WTC11 (cell line): ENCODE measurements at regions not wholly inside any gene's neighbourhood (a gene's known extent, or its start where the extent isn't known, plus 50 kb on each side); places are given as distances from the start of the nearest gene placed in this dataset.

Experiments
- CBFB ChIP-seq: sonication (generic); formaldehyde crosslinking; IDR thresholded peaks from 2 replicates; pipeline ENCODE4 v1.8.1; 2022; ENCODE audit warnings: mild to moderate bottlenecking, low read depth, missing genetic modification reagents
- FOXJ3 ChIP-seq: sonication (generic); formaldehyde crosslinking; IDR thresholded peaks from 2 replicates; pipeline ENCODE4 v1.9.0; 2021; ENCODE audit warnings: missing genetic modification reagents, mild to moderate bottlenecking, borderline replicate concordance
- NFYB ChIP-seq: sonication (generic); formaldehyde crosslinking; conservative IDR thresholded peaks from 2 replicates; pipeline ENCODE4 v1.8.0; 2022; ENCODE audit warnings: low read depth, missing genetic modification reagents
- SP1 ChIP-seq: sonication (generic); formaldehyde crosslinking; conservative IDR thresholded peaks from 2 replicates; pipeline ENCODE4 v1.8.1; 2022; ENCODE audit warnings: missing genetic modification reagents
- ZBTB21 ChIP-seq: sonication (generic); formaldehyde crosslinking; IDR thresholded peaks from 2 replicates; pipeline ENCODE4 v1.8.1; 2023; ENCODE audit warnings: mild to moderate bottlenecking, missing genetic modification reagents, borderline replicate concordance
- TF ChIP-seq, protein P1 (sequence below): fragments of 200-600 bp; IDR thresholded peaks from 2 replicates; pipeline ENCODE4 v1.8.0; 2022; ENCODE audit warnings: antibody characterized with exemption
- TF ChIP-seq, protein P2 (sequence below): sonication (generic); formaldehyde crosslinking; conservative IDR thresholded peaks from 2 replicates; pipeline ENCODE4 v1.8.1; 2022; ENCODE audit warnings: mild to moderate bottlenecking, missing genetic modification reagents
- TF ChIP-seq, protein P3 (sequence below): sonication (generic); formaldehyde crosslinking; IDR thresholded peaks from 2 replicates; pipeline ENCODE4 v1.8.1; 2022; ENCODE audit warnings: low read depth, missing genetic modification reagents, borderline replicate concordance

DNA sequence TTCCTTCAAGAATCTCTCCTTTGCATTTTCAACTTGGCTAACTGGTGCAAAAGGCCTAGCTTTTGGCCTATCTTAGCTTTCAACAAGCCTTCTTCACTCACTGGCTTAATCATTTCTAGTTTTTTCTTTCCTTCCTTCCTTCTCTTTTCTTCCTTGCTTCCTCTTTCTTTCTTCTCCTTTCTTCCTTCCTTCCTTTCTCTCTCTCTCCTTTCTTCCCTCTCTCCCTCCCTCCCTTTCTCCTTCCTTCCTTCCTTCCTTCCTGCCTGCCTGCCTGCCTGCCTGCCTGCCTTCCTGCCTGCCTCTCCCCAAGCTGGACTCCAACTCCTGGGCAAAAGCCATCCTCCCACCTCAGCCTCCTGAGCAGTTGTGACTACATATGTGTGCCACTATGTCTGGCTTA, 176.2 kb upstream of the APCDD1 start:
- TF ChIP-seq ZBTB21 (CRISPR knock-in tag), result no peak
- TF ChIP-seq, protein P1, sequence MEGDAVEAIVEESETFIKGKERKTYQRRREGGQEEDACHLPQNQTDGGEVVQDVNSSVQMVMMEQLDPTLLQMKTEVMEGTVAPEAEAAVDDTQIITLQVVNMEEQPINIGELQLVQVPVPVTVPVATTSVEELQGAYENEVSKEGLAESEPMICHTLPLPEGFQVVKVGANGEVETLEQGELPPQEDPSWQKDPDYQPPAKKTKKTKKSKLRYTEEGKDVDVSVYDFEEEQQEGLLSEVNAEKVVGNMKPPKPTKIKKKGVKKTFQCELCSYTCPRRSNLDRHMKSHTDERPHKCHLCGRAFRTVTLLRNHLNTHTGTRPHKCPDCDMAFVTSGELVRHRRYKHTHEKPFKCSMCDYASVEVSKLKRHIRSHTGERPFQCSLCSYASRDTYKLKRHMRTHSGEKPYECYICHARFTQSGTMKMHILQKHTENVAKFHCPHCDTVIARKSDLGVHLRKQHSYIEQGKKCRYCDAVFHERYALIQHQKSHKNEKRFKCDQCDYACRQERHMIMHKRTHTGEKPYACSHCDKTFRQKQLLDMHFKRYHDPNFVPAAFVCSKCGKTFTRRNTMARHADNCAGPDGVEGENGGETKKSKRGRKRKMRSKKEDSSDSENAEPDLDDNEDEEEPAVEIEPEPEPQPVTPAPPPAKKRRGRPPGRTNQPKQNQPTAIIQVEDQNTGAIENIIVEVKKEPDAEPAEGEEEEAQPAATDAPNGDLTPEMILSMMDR, result no peak
- TF ChIP-seq, protein P2, sequence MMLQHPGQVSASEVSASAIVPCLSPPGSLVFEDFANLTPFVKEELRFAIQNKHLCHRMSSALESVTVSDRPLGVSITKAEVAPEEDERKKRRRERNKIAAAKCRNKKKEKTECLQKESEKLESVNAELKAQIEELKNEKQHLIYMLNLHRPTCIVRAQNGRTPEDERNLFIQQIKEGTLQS (CRISPR knock-in tag), result no peak
- TF ChIP-seq FOXJ3 (CRISPR knock-in tag), result no peak
- TF ChIP-seq NFYB, result no peak
- TF ChIP-seq CBFB (CRISPR knock-in tag), result no peak
- TF ChIP-seq, protein P3, sequence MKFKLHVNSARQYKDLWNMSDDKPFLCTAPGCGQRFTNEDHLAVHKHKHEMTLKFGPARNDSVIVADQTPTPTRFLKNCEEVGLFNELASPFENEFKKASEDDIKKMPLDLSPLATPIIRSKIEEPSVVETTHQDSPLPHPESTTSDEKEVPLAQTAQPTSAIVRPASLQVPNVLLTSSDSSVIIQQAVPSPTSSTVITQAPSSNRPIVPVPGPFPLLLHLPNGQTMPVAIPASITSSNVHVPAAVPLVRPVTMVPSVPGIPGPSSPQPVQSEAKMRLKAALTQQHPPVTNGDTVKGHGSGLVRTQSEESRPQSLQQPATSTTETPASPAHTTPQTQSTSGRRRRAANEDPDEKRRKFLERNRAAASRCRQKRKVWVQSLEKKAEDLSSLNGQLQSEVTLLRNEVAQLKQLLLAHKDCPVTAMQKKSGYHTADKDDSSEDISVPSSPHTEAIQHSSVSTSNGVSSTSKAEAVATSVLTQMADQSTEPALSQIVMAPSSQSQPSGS (CRISPR knock-in tag), result no peak
- no peak for TF ChIP-seq SP1 (CRISPR knock-in tag)
